PC-9 (cell line): ENCODE measurements at regions not wholly inside any gene's neighbourhood (a gene's known extent, or its start where the extent isn't known, plus 50 kb on each side); places are given as distances from the start of the nearest gene placed in this dataset.

Experiments used
- CTCF ChIP-seq: fragments of 200-600 bp; sonication (generic); conservative IDR thresholded peaks from 2 replicates; pipeline ENCODE4 v1.6.1; 2017; ENCODE audit warnings: mixed run types, antibody characterized with exemption, mild to moderate bottlenecking, moderate library complexity
- EZH2 ChIP-seq: fragments of 200-600 bp; sonication (generic); IDR thresholded peaks from 2 replicates; pipeline ENCODE4 v1.8.0; 2017; ENCODE audit warnings: antibody characterized with exemption, low read depth

GRCh38 chr1:4486408-4487120 is 167.8 kb upstream of the AJAP1 start:
- TF ChIP-seq CTCF, result no peak
- TF ChIP-seq EZH2, result no peak
